IMR-90 (cell line): ENCODE measurements at regions not wholly inside any gene's neighbourhood (a gene's known extent, or its start where the extent isn't known, plus 50 kb on each side); places are given as distances from the start of the nearest gene placed in this dataset.

Experiments used
- ATAC-seq: fragments of 200-7000 bp; cut with Tn5 transposase; 2 replicates; pipeline ENCODE4 v1.9.1; 2020; ENCODE audit warnings: low read depth, mild to moderate bottlenecking, moderate library complexity
- BruUV-seq: library from RNA; stranded (reverse); fragments of 400-500 nt; replicated peaks from 2 replicates; lab custom pipeline; 2021; lab: Mats Ljungman, UMichigan
- CTCF ChIA-PET: fragments of 300-600 bp; formaldehyde crosslinking; extraction: SDS; loops from one replicate; lab custom pipeline; 2021; ENCODE audit warnings: antibody characterized with exemption; lab: Yijun Ruan, JAX
- POLR2A ChIA-PET: fragments of 300-600 bp; sonication (Branson Sonifier 250); formaldehyde crosslinking; loops from one replicate; lab custom pipeline; 2022; ENCODE audit warnings: antibody characterized with exemption; ENCODE audit not compliant: unreplicated experiment; lab: Charles Lee
- DNase-seq: peaks from one replicate; pipeline ENCODE4 v3.0.0; 2013
- H2AFZ ChIP-seq: replicated peaks from 2 replicates; pipeline ENCODE3; 2013; ENCODE audit warnings: low read length, mild to moderate bottlenecking; ENCODE audit not compliant: poor library complexity
- H2AK5ac ChIP-seq: 2 replicates; pipeline ENCODE4 v1.6.1; 2013; ENCODE audit warnings: low read depth, low read length, inconsistent platforms
- H2AK9ac ChIP-seq: replicated peaks from 2 replicates; pipeline ENCODE3; 2013; ENCODE audit warnings: mild to moderate bottlenecking, low read depth, low read length, moderate library complexity; ENCODE audit not compliant: poor library complexity
- H2BK120ac ChIP-seq: 2 replicates; pipeline ENCODE4 v1.6.1; 2013; ENCODE audit warnings: low read depth, low read length, inconsistent platforms
- H2BK15ac ChIP-seq: 3 replicates; pipeline ENCODE4 v1.6.1; 2013; ENCODE audit warnings: low read depth, low read length, inconsistent platforms
- H2BK20ac ChIP-seq: 2 replicates; pipeline ENCODE4 v1.6.1; 2013; ENCODE audit warnings: low read depth, mild to moderate bottlenecking, inconsistent platforms, low read length, moderate library complexity
- H2BK5ac ChIP-seq: 2 replicates; pipeline ENCODE4 v1.6.1; 2013; ENCODE audit warnings: mild to moderate bottlenecking, low read depth, low read length, inconsistent platforms; ENCODE audit not compliant: poor library complexity, severe bottlenecking
- H3K14ac ChIP-seq: replicated peaks from 2 replicates; pipeline ENCODE4 v1.6.1; 2013; ENCODE audit warnings: low read depth, low read length, inconsistent platforms
- H3K18ac ChIP-seq: 2 replicates; pipeline ENCODE4 v1.6.1; 2013; ENCODE audit warnings: low read depth, low read length, control low read depth
- H3K23ac ChIP-seq: 2 replicates; pipeline ENCODE4 v1.6.1; 2013; ENCODE audit warnings: low read depth, low read length, inconsistent platforms
- H3K27ac ChIP-seq: 2 replicates; pipeline ENCODE4 v1.5.1; 2013; ENCODE audit warnings: mild to moderate bottlenecking, control low read depth, low read length; ENCODE audit not compliant: insufficient read depth
- H3K27me3 ChIP-seq: 2 replicates; pipeline ENCODE4 v1.6.1; 2013; ENCODE audit warnings: low read length; ENCODE audit not compliant: control insufficient read depth, insufficient read depth
- H3K36me3 ChIP-seq: 2 replicates; pipeline ENCODE4 v1.6.1; 2013; ENCODE audit warnings: low read length, mixed read lengths; ENCODE audit not compliant: control insufficient read depth, insufficient read depth
- H3K4ac ChIP-seq: 2 replicates; pipeline ENCODE4 v1.6.1; 2013; ENCODE audit warnings: low read depth, low read length, inconsistent platforms
- H3K4me1 ChIP-seq: 2 replicates; pipeline ENCODE4 v1.6.1; 2013; ENCODE audit warnings: low read length, mixed read lengths; ENCODE audit not compliant: control insufficient read depth, insufficient read depth
- H3K4me2 ChIP-seq: 2 replicates; pipeline ENCODE4 v1.6.1; 2013; ENCODE audit warnings: low read depth, mild to moderate bottlenecking, control low read depth, low read length, moderate library complexity
- H3K4me3 ChIP-seq: 2 replicates; pipeline ENCODE4 v1.5.1; 2013; ENCODE audit warnings: low read depth, mild to moderate bottlenecking, control low read depth, low read length, moderate library complexity; ENCODE audit not compliant: insufficient read depth
- H3K56ac ChIP-seq: 2 replicates; pipeline ENCODE4 v1.6.1; 2013; ENCODE audit warnings: low read length, inconsistent platforms; ENCODE audit not compliant: insufficient read depth; ENCODE audit errors: extremely low read depth
- H3K79me1 ChIP-seq, 2 experiments: 2 replicates each; pipeline ENCODE4 v1.6.1; 2013; ENCODE audit warnings: low read length in 2 of 2, inconsistent platforms in 1 of 2, low read depth in 1 of 2
- H3K9ac ChIP-seq: 2 replicates; pipeline ENCODE4 v1.6.1; 2013; ENCODE audit warnings: low read depth, low read length, control low read depth
- H3K9me1 ChIP-seq: 2 replicates; pipeline ENCODE4 v1.6.1; 2013; ENCODE audit warnings: low read length, inconsistent platforms; ENCODE audit not compliant: insufficient read depth
- H3K9me3 ChIP-seq: 2 replicates; pipeline ENCODE4 v1.6.1; 2013; ENCODE audit warnings: low read length; ENCODE audit not compliant: control insufficient read depth, insufficient read depth
- H4K20me1 ChIP-seq: 2 replicates; pipeline ENCODE4 v1.6.1; 2013; ENCODE audit warnings: low read length, inconsistent platforms; ENCODE audit not compliant: insufficient read depth
- H4K5ac ChIP-seq: 2 replicates; pipeline ENCODE4 v1.6.1; 2013; ENCODE audit warnings: mild to moderate bottlenecking, low read depth, low read length, control low read depth
- H4K8ac ChIP-seq, 2 experiments: 2 replicates each; pipeline ENCODE4 v1.6.1; 2013; ENCODE audit warnings: low read depth in 2 of 2, low read length in 2 of 2, control low read depth in 1 of 2, inconsistent platforms in 1 of 2
- H4K91ac ChIP-seq: 2 replicates; pipeline ENCODE4 v1.6.1; 2013; ENCODE audit warnings: low read depth, low read length, inconsistent platforms; ENCODE audit not compliant: insufficient read depth
- RAD21 ChIP-seq: IDR thresholded peaks from 2 replicates; pipeline ENCODE4 v1.6.1; 2012; ENCODE audit warnings: low read length, improper control_type of control experiment
- WGBS, 2 experiments: methylation state at CpG; one replicate each; pipeline versions ENCODE4 v1.1.5 to v1.1.7; 2013; ENCODE audit warnings: missing lambda C conversion rate in 2 of 2; ENCODE audit not compliant: insufficient read length in 1 of 2; ENCODE audit errors: extremely low coverage in 2 of 2; 5-methylcytosine and 5-hydroxymethylcytosine counted together
- dilution Hi-C: fragments of 300-500 bp; cut with HindIII; formaldehyde crosslinking; loops from one replicate; pipeline ENCODE4 v1.14.3; 2018; ENCODE audit warnings: low sequenced_read_pairs; ENCODE audit not compliant: unreplicated experiment
- in situ Hi-C: fragments of 300-500 bp; cut with MboI; formaldehyde crosslinking; loops from 3 replicates; pipeline ENCODE4 v1.14.3; 2019; ENCODE audit warnings: low sequenced_read_pairs, inconsistent platforms, mixed read lengths
- intact Hi-C: fragments of 100-400 bp; cut with micrococcal nuclease; formaldehyde crosslinking; loops from 2 replicates; pipeline ENCODE4 v1.10.0; 2022

GRCh38 chr6:145042559-145042958, 692.8 kb downstream of the EPM2A start:
- 100% methylated on average over 1 of the region's 5 CpGs; no CpG with 5 or more reads in 1 of the 2 experiments for WGBS, 2 experiments
- Histone ChIP-seq H3K27me3 (no peaks in the 10 kb centered on the region), H3K79me1 (no peaks in the 10 kb centered on the region), H3K4me1 (peaks cover 4% of the 10 kb centered on the region; the same call in 1 of the 2 replicates), H2AFZ (no peak overlapping the region), H3K18ac (no peak overlapping the region), H3K27ac (no peak overlapping the region), H3K9me3 (no peaks in the 10 kb centered on the region), H3K4ac (no peak overlapping the region), H2BK5ac (no peak overlapping the region), H3K23ac (no peak overlapping the region), H3K4me2 (no peak overlapping the region), H4K20me1 (no peaks in the 10 kb centered on the region), H2BK120ac (no peak overlapping the region), H2BK15ac (no peak overlapping the region), H3K4me3 (no peak overlapping the region), H2AK9ac (no peak overlapping the region), H2BK20ac (no peak overlapping the region), H4K91ac (no peak overlapping the region), H4K5ac (no peak overlapping the region), H3K56ac (no peak overlapping the region), H4K8ac (no peak overlapping the region), H3K9me1 (peaks cover 6% of the 10 kb centered on the region), H3K9ac (no peak overlapping the region), H3K36me3 (no peaks in the 10 kb centered on the region), H3K14ac (no peak overlapping the region), H2AK5ac (no peak overlapping the region)
- POLR2A ChIA-PET = no interaction called here
- intact Hi-C loops (no loop called here), in situ Hi-C loops (no loop called here), dilution Hi-C loops (no loop called here)
- no TSS peak for BruUV-seq
- ATAC-seq = no peak
- TF ChIP-seq RAD21 = no peak
- DNase-seq = no peak
- CTCF ChIA-PET = no interaction called here
